KG1 (cell line): ENCODE measurements at regions not wholly inside any gene's neighbourhood (a gene's known extent, or its start where the extent isn't known, plus 50 kb on each side); places are given as distances from the start of the nearest gene placed in this dataset.
"Not testable (repeated sequence)": the region's sequence is repeated elsewhere in the genome, so short reads cannot be mapped to it uniquely, and the experiment has no call there.

Source experiments
- DNase-seq: peaks from one replicate; lab custom pipeline; 2025; lab: John Stamatoyannopoulos, UW

- DNase-seq = no peak
Observed at GRCh38 chr6:10180138-10181074, 234.5 kb downstream of the TFAP2A start.

- no peak for DNase-seq
Observed at GRCh38 chr6:10177704-10178103, 237.2 kb downstream of the TFAP2A start.

- no peak for DNase-seq
Observed at GRCh38 chr6:10175362-10175761, 239.5 kb downstream of the TFAP2A start.

- no peak for DNase-seq
Observed at GRCh38 chr6:10174761-10175160, 240.1 kb downstream of the TFAP2A start.

GRCh38 chr6:10174056-10174455, 240.8 kb downstream of the TFAP2A start:
- no peak for DNase-seq

- DNase-seq = not testable (repeated sequence)
Observed at GRCh38 chr6:10171706-10172105, 243.2 kb downstream of the TFAP2A start.

- no peak for DNase-seq
Observed at GRCh38 chr6:10170816-10171215, 244.1 kb downstream of the TFAP2A start.

- DNase-seq = no peak
Observed at GRCh38 chr6:10166031-10166430, 248.8 kb downstream of the TFAP2A start.

GRCh38 chr6:10163203-10163962, 251.5 kb downstream of the TFAP2A start:
- DNase-seq = no peak

- DNase-seq = no peak
Observed at GRCh38 chr6:10156875-10157274, 258.0 kb downstream of the TFAP2A start.

GRCh38 chr6:10154251-10154650, 260.6 kb downstream of the TFAP2A start:
- no peak for DNase-seq

- DNase-seq = no peak
Observed at GRCh38 chr6:10151144-10151915, 263.5 kb downstream of the TFAP2A start.

GRCh38 chr6:10149603-10150002, 265.3 kb downstream of the TFAP2A start:
- DNase-seq = no peak

GRCh38 chr6:10146715-10147451, 268.0 kb downstream of the TFAP2A start:
- no peak for DNase-seq

GRCh38 chr6:10144772-10145171, 270.1 kb downstream of the TFAP2A start:
- no peak for DNase-seq

GRCh38 chr6:10141746-10142443, 273.0 kb downstream of the TFAP2A start:
- DNase-seq = no peak

GRCh38 chr6:10140824-10141223, 274.1 kb downstream of the TFAP2A start:
- DNase-seq = no peak

- DNase-seq = no peak
Observed at GRCh38 chr6:10140136-10140535, 274.7 kb downstream of the TFAP2A start.

GRCh38 chr6:10138917-10139316, 276.0 kb downstream of the TFAP2A start:
- no peak for DNase-seq

GRCh38 chr6:10136636-10137035, 278.2 kb downstream of the TFAP2A start:
- no peak for DNase-seq

- DNase-seq = not testable (repeated sequence)
Observed at GRCh38 chr6:10134185-10134584, 280.7 kb downstream of the TFAP2A start.
